ENCODE measurements at regions not wholly inside any gene's neighbourhood (a gene's known extent, or its start where the extent isn't known, plus 50 kb on each side); places are given as distances from the start of the nearest gene placed in this dataset.

DNA sequence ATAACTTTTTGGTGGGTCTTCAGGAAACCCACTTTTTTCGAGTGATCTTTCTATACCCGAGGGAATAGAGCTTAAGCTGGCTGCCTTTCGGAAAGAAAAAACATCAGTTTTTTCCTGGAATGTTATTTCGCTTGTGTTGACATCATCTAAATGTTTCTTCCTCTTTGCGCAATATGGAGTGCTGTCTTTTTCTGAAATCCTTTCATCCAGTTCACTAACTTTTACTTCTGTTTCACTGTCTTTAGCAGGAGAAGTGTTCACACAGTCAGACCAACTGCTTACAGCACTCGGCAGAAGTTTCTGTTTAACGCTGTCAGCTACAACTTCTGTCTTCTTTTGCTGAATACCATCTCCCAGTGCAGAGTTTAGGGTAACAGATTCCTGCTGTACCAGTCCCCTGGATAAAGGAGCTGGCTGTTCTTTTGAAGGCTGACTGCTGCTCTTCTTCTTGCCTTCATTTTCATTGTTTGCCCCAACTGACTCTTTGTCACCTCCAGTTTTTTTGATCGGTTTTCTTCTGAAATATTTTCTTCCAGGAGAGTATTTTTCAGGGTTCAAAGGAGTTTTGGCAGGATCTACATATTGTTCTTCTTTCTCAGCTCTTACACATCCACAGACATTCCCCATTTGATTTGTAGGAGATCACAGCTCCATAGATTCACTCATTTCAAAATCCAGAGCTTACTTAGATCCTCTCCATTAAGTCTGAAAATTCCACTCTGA, 50.0 kb upstream of the DST start:
- TF ChIP-seq ZNF274 (IDR thresholded peaks at IDR 0.05; ENCODE audit: low read depth, low read length) (no peak), YY1 (IDR thresholded peaks at IDR 0.05; ENCODE audit: insufficient read depth, insufficient read length) (no peak)

Measured in NT2/D1 (cell line).